ENCODE measurements at regions not wholly inside any gene's neighbourhood (a gene's known extent, or its start where the extent isn't known, plus 50 kb on each side); places are given as distances from the start of the nearest gene placed in this dataset.

GRCh38 chr1:4269952-4270570 is 370.0 kb upstream of the C1orf174 start:
- Histone ChIP-seq H3K4me3 (ENCODE audit: insufficient read depth, low read length, poor library complexity, severe bottlenecking) (no peak overlapping the region), H3K4me2 (ENCODE audit: low read depth, low read length, poor library complexity, severe bottlenecking) (no peak overlapping the region), H3K79me2 (ENCODE audit: insufficient read depth, low read length) (no peaks in the 10 kb centered on the region), H3K36me3 (ENCODE audit: low read length) (no peaks in the 10 kb centered on the region), H3K27ac (ENCODE audit: low read depth, low read length) (no peak overlapping the region), H3K9ac (ENCODE audit: low read length) (no peak overlapping the region), H3K9me2 (replicated peaks; ENCODE audit: insufficient read depth, low read length) (no peaks in the 10 kb centered on the region), H3K27me3 (ENCODE audit: low read length) (no peaks in the 10 kb centered on the region), H3F3A (ENCODE audit: insufficient read depth) (no peaks in the 10 kb centered on the region), H3K9me3 (ENCODE audit: insufficient read depth, low read length) (no peaks in the 10 kb centered on the region), H4K20me1 (ENCODE audit: low read depth, low read length) (no peaks in the 10 kb centered on the region), H2AFZ (ENCODE audit: low read depth, low read length, severe bottlenecking) (no peak overlapping the region)
- no peak for TF ChIP-seq EZH2phosphoT487 (conservative IDR thresholded peaks at IDR 0.05; ENCODE audit: low read length)
- TF ChIP-seq CTCF (IDR thresholded peaks at IDR 0.05; ENCODE audit: insufficient read depth, low read length, poor library complexity, severe bottlenecking) = no peak

- Histone ChIP-seq H3K4me3 (ENCODE audit: insufficient read depth, low read length, poor library complexity, severe bottlenecking) (no peak overlapping the region), H3K4me2 (ENCODE audit: low read depth, low read length, poor library complexity, severe bottlenecking) (no peak overlapping the region)
Observed at GRCh38 chr1:4270651-4271337, 370.7 kb upstream of the C1orf174 start.

GRCh38 chr1:4271338-4271998 is 371.4 kb upstream of the C1orf174 start:
- Histone ChIP-seq H3F3A (ENCODE audit: insufficient read depth) (no peaks in the 10 kb centered on the region), H3K79me2 (ENCODE audit: insufficient read depth, low read length) (no peaks in the 10 kb centered on the region), H3K4me3 (ENCODE audit: insufficient read depth, low read length, poor library complexity, severe bottlenecking) (no peak overlapping the region), H3K27me3 (ENCODE audit: low read length) (no peaks in the 10 kb centered on the region), H3K4me2 (ENCODE audit: low read depth, low read length, poor library complexity, severe bottlenecking) (no peak overlapping the region), H2AFZ (ENCODE audit: low read depth, low read length, severe bottlenecking) (no peak overlapping the region), H3K9me2 (replicated peaks; ENCODE audit: insufficient read depth, low read length) (no peaks in the 10 kb centered on the region), H3K9me3 (ENCODE audit: insufficient read depth, low read length) (no peaks in the 10 kb centered on the region), H3K36me3 (ENCODE audit: low read length) (no peaks in the 10 kb centered on the region), H4K20me1 (ENCODE audit: low read depth, low read length) (no peaks in the 10 kb centered on the region), H3K9ac (ENCODE audit: low read length) (no peak overlapping the region), H3K27ac (ENCODE audit: low read depth, low read length) (no peak overlapping the region)
- TF ChIP-seq EZH2phosphoT487 (conservative IDR thresholded peaks at IDR 0.05; ENCODE audit: low read length) (no peak), CTCF (IDR thresholded peaks at IDR 0.05; ENCODE audit: insufficient read depth, low read length, poor library complexity, severe bottlenecking) (no peak)

More at GRCh38 chr1:4270651-4271337, 370.7 kb upstream of the C1orf174 start:
- Histone ChIP-seq H3K27ac (ENCODE audit: low read depth, low read length) (no peak overlapping the region), H3K9me2 (replicated peaks; ENCODE audit: insufficient read depth, low read length) (no peaks in the 10 kb centered on the region), H3F3A (ENCODE audit: insufficient read depth) (no peaks in the 10 kb centered on the region), H3K9ac (ENCODE audit: low read length) (no peak overlapping the region), H4K20me1 (ENCODE audit: low read depth, low read length) (no peaks in the 10 kb centered on the region), H3K27me3 (ENCODE audit: low read length) (no peaks in the 10 kb centered on the region), H3K79me2 (ENCODE audit: insufficient read depth, low read length) (no peaks in the 10 kb centered on the region), H3K9me3 (ENCODE audit: insufficient read depth, low read length) (no peaks in the 10 kb centered on the region), H3K36me3 (ENCODE audit: low read length) (no peaks in the 10 kb centered on the region), H2AFZ (ENCODE audit: low read depth, low read length, severe bottlenecking) (no peak overlapping the region)
- no peak for TF ChIP-seq EZH2phosphoT487 (conservative IDR thresholded peaks at IDR 0.05; ENCODE audit: low read length)
- TF ChIP-seq CTCF (IDR thresholded peaks at IDR 0.05; ENCODE audit: insufficient read depth, low read length, poor library complexity, severe bottlenecking) = no peak
